ENCODE measurements at regions not wholly inside any gene's neighbourhood (a gene's known extent, or its start where the extent isn't known, plus 50 kb on each side); places are given as distances from the start of the nearest gene placed in this dataset.

DNA sequence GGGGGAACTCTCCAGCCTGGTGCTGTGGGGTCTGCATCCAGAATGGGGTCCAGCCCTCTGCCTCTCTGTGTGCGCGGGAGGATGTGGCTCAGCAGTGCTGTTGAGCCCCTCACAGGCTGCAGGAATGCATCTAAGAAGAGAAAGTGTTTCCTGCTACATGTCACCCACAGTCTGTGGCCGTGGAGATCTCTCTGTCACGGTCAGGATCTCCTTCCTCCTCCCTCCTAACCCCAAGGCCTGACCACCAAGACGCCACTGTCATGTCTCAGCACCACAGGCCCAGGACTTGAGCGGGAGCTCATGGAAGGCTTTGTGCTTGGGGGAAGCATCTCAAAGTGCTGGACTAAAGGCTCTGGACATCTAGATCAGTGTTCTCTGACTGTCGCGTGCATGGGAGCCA is 90.1 kb downstream of the SREK1 start:
- DNase-seq (ENCODE audit: low read depth) = no peak
- TF ChIP-seq CTCF (conservative IDR thresholded peaks at IDR 0.05; ENCODE audit: low read depth, low read length) = no peak

GRCh38 chr5:66238435-66238834 is 94.3 kb downstream of the SREK1 start:
- no peak for DNase-seq (ENCODE audit: low read depth)
- no peak for TF ChIP-seq CTCF (conservative IDR thresholded peaks at IDR 0.05; ENCODE audit: low read depth, low read length)
- no peak overlapping the region for H3K4me3 ChIP-seq (ENCODE audit: low read length)

More for the DNA sequence above, 90.1 kb downstream of the SREK1 start:
- no peak overlapping the region for H3K4me3 ChIP-seq (ENCODE audit: low read length)

- no peak overlapping the region for H3K4me3 ChIP-seq (ENCODE audit: low read length)
- TF ChIP-seq CTCF (conservative IDR thresholded peaks at IDR 0.05; ENCODE audit: low read depth, low read length) = peak; percentile 18
- DNase-seq (ENCODE audit: low read depth) = no peak
Measured at GRCh38 chr5:66239034-66239433, 94.9 kb downstream of the SREK1 start.

GRCh38 chr5:66241136-66241825 is 97.2 kb downstream of the SREK1 start:
- no peak for TF ChIP-seq CTCF (conservative IDR thresholded peaks at IDR 0.05; ENCODE audit: low read depth, low read length)
- DNase-seq (ENCODE audit: low read depth) = no peak
- no peak overlapping the region for H3K4me3 ChIP-seq (ENCODE audit: low read length)

DNA sequence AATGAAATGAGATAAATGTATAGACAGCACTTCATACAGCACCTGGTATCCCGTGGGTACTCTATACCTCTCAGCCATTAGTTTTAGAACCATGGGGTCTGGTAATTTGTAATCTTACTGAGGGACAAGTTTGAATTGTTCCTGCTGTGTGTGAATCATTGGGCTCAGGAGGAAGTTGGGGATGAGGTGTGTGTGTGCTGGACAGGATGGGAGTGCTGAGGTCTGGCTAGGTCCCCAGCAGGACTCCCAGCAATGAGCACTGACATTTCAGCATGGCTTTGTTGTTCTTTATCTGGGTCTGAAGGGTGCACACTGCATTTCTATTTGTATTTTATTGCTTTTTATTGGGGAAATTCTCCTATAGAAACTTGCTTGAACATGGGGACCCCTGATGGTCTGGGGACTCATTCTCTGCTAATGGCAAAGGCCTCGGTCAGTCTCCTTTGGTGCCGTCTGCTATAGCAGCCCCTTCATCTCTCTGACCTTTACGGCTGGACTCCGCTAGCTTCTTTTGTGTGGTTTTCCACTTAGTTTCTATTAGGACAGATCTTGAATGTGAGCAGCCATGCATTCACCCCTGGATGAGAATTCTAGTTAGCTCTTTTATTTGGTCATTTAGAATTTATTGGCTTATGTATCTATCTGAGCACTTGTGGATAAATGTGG is 98.1 kb downstream of the SREK1 start:
- TF ChIP-seq CTCF (conservative IDR thresholded peaks at IDR 0.05; ENCODE audit: low read depth, low read length) = no peak
- no peak overlapping the region for H3K4me3 ChIP-seq (ENCODE audit: low read length)
- no peak for DNase-seq (ENCODE audit: low read depth)

DNA sequence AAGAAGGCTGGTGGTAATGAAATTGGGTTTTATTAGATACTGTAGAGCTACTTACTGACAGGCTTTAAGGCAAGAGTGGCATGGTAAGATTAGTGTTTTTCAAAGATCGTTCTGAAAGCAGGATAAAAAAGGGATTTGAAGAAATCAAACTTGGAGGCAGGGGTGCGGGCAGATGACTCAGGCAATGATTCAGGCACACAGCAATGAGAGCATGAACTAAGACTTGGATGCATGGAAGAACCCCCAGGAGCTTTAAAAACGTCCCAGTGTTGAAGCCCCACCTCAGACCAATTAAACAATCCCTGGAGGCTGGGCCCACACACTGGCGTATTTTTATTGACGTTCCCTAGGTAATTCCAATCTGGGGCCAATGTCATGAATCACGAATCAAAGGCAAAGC is 102.5 kb downstream of the SREK1 start:
- DNase-seq (ENCODE audit: low read depth) = no peak
- H3K4me3 ChIP-seq (ENCODE audit: low read length) = no peak overlapping the region
- TF ChIP-seq CTCF (conservative IDR thresholded peaks at IDR 0.05; ENCODE audit: low read depth, low read length) = no peak

All from retinal pigment epithelial cell (primary cell).